SJSA1 (cell line): ENCODE measurements at regions not wholly inside any gene's neighbourhood (a gene's known extent, or its start where the extent isn't known, plus 50 kb on each side); places are given as distances from the start of the nearest gene placed in this dataset.

Experiments used
- DNase-seq, 2 experiments: peaks; one replicate each; pipeline ENCODE4 v3.0.0-alpha.2; 2015 to 2020; ENCODE audit warnings: low spot score in 2 of 2, low read depth in 1 of 2
- H3K27ac ChIP-seq: fragments of 250-450 bp; sonication (Bioruptor Pico); 2 replicates; pipeline ENCODE4 v1.5.1; 2020; ENCODE audit warnings: mild to moderate bottlenecking, moderate library complexity
- H3K27me3 ChIP-seq: fragments of 250-450 bp; sonication (Bioruptor Pico); replicated peaks from 2 replicates; pipeline ENCODE4 v1.5.1; 2020; ENCODE audit warnings: mild to moderate bottlenecking, moderate library complexity
- H3K36me3 ChIP-seq: fragments of 250-450 bp; sonication (Bioruptor Pico); 2 replicates; pipeline ENCODE4 v1.5.1; 2020; ENCODE audit warnings: mild to moderate bottlenecking
- H3K4me1 ChIP-seq: fragments of 250-450 bp; sonication (Bioruptor Pico); replicated peaks from 2 replicates; pipeline ENCODE4 v1.6.1; 2021; ENCODE audit warnings: mild to moderate bottlenecking
- H3K4me3 ChIP-seq: fragments of 250-450 bp; sonication (Bioruptor Pico); 2 replicates; pipeline ENCODE4 v1.5.1; 2020; ENCODE audit warnings: mild to moderate bottlenecking
- H3K9me3 ChIP-seq: fragments of 250-450 bp; sonication (Bioruptor Pico); replicated peaks from 2 replicates; pipeline ENCODE4 v1.5.1; 2020; ENCODE audit warnings: mild to moderate bottlenecking

DNA sequence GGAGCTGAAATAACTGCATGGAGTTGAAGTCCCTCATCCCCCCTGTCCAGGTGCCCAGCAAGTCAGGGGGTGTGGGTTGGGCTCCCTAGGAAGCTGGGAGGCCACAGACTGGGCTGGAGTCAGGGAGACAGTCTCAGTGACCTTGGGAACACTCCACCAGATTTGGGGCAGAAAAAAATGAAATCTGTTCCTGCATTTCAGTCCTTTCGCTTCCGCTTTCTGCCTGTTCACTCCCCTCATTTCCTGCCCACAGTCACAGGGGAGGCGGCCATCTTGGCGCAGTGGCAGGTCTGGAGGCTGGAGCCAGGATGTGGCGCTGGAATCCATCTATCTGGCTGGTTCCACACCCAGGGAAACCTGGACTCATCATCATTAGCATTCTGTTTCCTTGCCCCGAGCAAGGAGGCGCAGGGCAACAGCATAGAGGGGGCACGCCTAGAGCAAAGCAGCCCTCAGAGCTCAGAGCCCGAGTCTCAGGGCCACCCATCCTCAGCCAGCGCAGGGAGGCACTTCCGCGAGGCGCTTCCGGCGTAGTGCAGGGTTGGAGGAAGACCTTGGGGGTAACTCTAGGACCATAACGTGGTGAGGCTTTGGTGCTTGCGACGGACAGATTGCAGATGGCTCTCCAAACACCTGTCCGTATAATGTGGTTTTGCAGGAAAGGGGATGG, 86.2 kb upstream of the HSPA9 start:
- no peaks in the 10 kb centered on the region for H3K27me3 ChIP-seq
- H3K27ac ChIP-seq, result no peak overlapping the region
- no peak overlapping the region for H3K4me3 ChIP-seq
- H3K9me3 ChIP-seq, result no peaks in the 10 kb centered on the region
- H3K36me3 ChIP-seq, result no peaks in the 10 kb centered on the region
- no peak for DNase-seq
- no peaks in the 10 kb centered on the region for H3K4me1 ChIP-seq

GRCh38 chr5:138660051-138660572, 84.9 kb upstream of the HSPA9 start:
- Histone ChIP-seq H3K36me3 (no peaks in the 10 kb centered on the region), H3K9me3 (no peaks in the 10 kb centered on the region), H3K4me1 (no peaks in the 10 kb centered on the region), H3K27ac (no peak overlapping the region), H3K4me3 (no peak overlapping the region), H3K27me3 (no peaks in the 10 kb centered on the region)
- DNase-seq, result no peak

DNA sequence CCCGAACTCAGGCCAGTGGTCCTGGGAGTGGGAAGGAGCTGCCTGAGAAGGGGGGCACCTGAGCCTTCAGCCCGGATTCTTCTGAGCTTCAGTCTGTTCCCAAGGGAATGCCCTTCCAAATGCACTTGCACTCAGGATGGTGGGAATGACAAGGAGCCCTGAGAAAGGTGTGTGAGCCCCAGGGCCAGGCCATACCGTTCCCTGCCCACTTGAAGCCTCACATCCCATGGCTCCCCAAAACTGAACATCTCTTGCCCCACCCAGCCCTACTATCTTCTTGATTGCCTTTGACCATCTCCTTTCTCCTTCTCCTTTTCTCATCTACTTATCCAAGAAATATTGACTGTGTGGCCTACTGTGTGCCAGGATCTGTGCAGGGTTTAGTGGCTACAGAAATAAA, 84.4 kb upstream of the HSPA9 start:
- no peaks in the 10 kb centered on the region for H3K9me3 ChIP-seq
- H3K27ac ChIP-seq, result no peak overlapping the region
- no peaks in the 10 kb centered on the region for H3K36me3 ChIP-seq
- H3K4me1 ChIP-seq, result peaks cover 4% of the 10 kb centered on the region
- no peak for DNase-seq
- H3K27me3 ChIP-seq, result no peaks in the 10 kb centered on the region
- no peak overlapping the region for H3K4me3 ChIP-seq

DNA sequence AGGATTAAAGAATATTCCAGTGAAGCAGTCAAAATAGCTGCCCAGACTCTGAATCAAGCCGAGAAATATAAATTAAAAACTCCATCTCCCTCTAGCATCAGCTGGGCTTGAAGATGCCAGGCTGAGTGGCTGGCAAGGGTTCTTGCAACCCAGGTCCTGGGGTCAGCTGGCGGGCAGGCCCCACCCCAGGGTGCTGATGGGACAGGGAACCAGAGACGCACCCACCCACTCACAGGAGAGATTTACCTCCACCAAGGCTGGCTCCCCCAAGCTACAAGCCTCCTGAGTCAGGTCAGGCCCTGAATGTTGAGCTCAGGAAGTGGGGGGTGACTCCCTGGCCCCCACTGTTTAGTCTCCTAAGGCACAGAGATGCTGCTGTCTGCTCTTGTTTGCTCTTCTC, 83.9 kb upstream of the HSPA9 start:
- Histone ChIP-seq H3K4me1 (peaks cover 9% of the 10 kb centered on the region), H3K36me3 (no peaks in the 10 kb centered on the region), H3K27ac (no peak overlapping the region), H3K9me3 (no peaks in the 10 kb centered on the region), H3K4me3 (no peak overlapping the region), H3K27me3 (no peaks in the 10 kb centered on the region)
- DNase-seq, result no peak

- Histone ChIP-seq H3K4me3 (no peak overlapping the region), H3K27ac (no peak overlapping the region), H3K4me1 (peaks cover 10% of the 10 kb centered on the region), H3K9me3 (no peaks in the 10 kb centered on the region), H3K36me3 (no peaks in the 10 kb centered on the region), H3K27me3 (no peaks in the 10 kb centered on the region)
- DNase-seq, result no peak
Measured at GRCh38 chr5:138658676-138659075, 83.5 kb upstream of the HSPA9 start.

DNA sequence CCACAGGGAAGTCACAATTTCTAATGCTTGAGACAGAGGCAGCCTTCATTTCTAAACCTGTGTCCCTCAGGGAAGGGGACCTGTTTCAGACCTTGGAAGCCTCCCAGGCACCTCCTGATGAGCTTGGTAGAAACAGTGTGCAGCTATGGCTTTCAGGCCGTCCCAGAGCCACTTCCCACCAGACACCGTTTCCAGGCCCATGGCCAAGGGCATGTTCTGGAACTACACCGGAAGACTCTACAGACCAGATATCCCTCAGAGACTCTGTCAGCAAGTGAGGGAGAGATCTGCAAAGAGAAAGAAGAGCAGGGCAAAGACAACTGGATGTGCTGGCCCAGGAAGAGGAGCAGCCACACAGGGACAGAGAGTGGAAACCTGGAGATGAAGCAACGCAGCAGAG, 82.2 kb upstream of the HSPA9 start:
- H3K4me3 ChIP-seq, result no peak overlapping the region
- H3K36me3 ChIP-seq, result no peaks in the 10 kb centered on the region
- H3K9me3 ChIP-seq, result no peaks in the 10 kb centered on the region
- no peaks in the 10 kb centered on the region for H3K27me3 ChIP-seq
- H3K27ac ChIP-seq, result no peak overlapping the region
- peaks cover 10% of the 10 kb centered on the region for H3K4me1 ChIP-seq
- DNase-seq, result no peak

DNA sequence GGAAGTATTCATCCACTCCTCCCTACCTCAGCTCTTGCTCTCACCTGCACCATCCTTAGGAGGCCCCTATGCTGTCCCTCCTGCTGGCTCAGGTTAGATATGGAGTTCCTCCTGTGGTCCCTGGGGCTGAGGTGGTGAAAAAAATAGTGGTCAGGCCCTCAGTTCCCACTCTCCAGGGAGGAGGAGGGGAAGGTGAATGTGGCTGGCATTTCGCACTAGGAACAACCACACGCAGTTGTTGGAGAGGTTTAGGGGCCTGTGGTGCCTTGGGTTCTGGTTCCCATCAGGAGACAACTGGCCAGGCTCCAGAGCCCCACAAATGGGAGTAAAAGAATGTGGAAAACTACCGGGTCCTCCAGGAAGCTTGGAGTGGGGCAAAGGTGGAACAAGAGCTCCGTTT, 81.7 kb upstream of the HSPA9 start:
- Histone ChIP-seq H3K4me3 (no peak overlapping the region), H3K27me3 (no peaks in the 10 kb centered on the region), H3K36me3 (no peaks in the 10 kb centered on the region), H3K9me3 (no peaks in the 10 kb centered on the region), H3K27ac (no peak overlapping the region), H3K4me1 (peaks cover 10% of the 10 kb centered on the region)
- DNase-seq, result no peak

- Histone ChIP-seq H3K9me3 (no peaks in the 10 kb centered on the region), H3K4me3 (no peak overlapping the region), H3K36me3 (no peaks in the 10 kb centered on the region), H3K27me3 (no peaks in the 10 kb centered on the region), H3K4me1 (peaks cover 10% of the 10 kb centered on the region), H3K27ac (no peak overlapping the region)
- DNase-seq, result peak; percentile 57 to 82
Measured at GRCh38 chr5:138655530-138656190, 80.5 kb upstream of the HSPA9 start.

- Histone ChIP-seq H3K36me3 (no peaks in the 10 kb centered on the region), H3K4me3 (no peak overlapping the region), H3K9me3 (no peaks in the 10 kb centered on the region), H3K4me1 (peaks cover 10% of the 10 kb centered on the region), H3K27me3 (no peaks in the 10 kb centered on the region), H3K27ac (no peak overlapping the region)
- peak; percentile 56 to 72 for DNase-seq
Measured at GRCh38 chr5:138654281-138654867, 79.2 kb upstream of the HSPA9 start.

DNA sequence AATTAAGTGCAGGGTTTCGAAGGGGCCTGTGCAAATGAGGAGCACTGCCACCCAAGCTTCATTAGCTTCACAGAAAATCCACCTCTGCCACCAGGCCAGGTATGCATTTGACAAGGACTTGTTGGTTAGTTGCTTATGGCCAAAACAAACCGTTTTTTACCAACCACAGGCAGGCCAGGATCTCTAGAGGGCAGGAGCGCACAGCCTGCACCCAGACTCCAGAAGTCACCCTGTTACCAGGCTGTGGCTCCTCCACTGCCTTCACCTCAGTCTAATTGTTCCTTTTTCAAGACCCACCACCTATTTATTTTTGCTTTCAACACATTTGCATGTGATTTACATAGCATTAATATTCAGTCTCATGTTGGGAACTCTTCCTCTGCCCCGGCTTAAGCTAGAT, 78.3 kb upstream of the HSPA9 start:
- Histone ChIP-seq H3K27ac (no peak overlapping the region), H3K36me3 (no peaks in the 10 kb centered on the region), H3K9me3 (no peaks in the 10 kb centered on the region), H3K4me1 (peaks cover 10% of the 10 kb centered on the region), H3K4me3 (no peak overlapping the region), H3K27me3 (no peaks in the 10 kb centered on the region)
- no peak for DNase-seq

GRCh38 chr5:138651767-138652117, 76.5 kb upstream of the HSPA9 start:
- Histone ChIP-seq H3K4me1 (peaks cover 16% of the 10 kb centered on the region), H3K27me3 (no peaks in the 10 kb centered on the region), H3K4me3 (no peak overlapping the region), H3K27ac (no peak overlapping the region), H3K36me3 (no peaks in the 10 kb centered on the region), H3K9me3 (no peaks in the 10 kb centered on the region)
- no peak for DNase-seq

DNA sequence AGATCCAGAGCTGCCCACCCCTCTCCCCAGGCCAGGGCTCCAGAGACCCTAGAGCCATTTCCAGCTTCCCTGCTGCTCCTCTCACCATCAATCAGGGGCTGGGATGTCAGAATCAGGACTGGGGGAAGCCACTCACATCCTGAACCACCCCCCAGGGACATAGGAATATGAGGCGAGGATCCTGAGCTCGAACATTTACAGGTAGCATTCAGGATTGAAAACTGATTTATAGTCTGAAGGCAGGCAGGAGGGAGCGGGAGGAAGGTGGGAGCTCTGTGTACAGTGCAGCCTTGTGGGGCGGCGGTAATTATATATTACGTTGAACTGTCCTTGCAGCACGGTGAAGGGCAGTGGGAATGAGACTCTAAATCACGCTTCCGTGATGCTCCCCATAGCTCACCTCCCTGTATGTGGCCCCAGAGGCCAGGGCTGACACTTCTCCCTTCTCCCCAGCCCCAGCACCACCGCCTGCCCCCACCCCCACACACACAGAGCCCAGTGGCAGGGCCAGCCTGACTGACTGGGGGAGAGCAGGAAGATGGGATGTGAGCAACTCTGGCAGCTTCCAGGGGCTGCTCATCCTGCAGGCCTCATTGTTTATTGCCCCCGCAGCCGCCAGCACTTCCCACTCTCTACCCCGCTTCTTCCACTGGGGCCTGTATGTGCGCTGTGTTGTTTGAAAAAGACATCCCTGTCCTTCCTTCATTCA, 76.0 kb upstream of the HSPA9 start:
- DNase-seq, result no peak
- peaks cover 16% of the 10 kb centered on the region for H3K4me1 ChIP-seq
- H3K27ac ChIP-seq, result no peak overlapping the region
- no peaks in the 10 kb centered on the region for H3K9me3 ChIP-seq
- no peaks in the 10 kb centered on the region for H3K27me3 ChIP-seq
- no peak overlapping the region for H3K4me3 ChIP-seq
- H3K36me3 ChIP-seq, result no peaks in the 10 kb centered on the region

DNA sequence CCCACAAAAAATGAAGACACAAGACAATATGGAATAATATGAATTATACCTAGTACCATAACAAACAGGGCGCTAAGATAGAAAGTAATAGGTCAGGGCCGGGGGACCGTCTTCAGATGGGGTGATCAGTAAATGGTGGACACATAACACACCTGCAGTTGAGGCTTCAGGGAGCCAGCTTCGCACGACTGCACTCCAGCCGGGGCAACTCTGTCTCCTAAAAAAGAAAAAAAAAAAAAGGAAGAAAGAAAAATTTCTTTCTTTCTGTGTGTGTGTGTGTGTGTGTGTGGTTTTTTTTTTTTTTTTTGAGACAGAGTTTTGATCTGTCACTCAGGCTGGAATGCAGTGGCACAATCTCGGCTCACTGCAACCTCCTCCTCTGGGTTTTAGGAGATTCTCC, 75.0 kb upstream of the HSPA9 start:
- no peaks in the 10 kb centered on the region for H3K9me3 ChIP-seq
- no peak overlapping the region for H3K27ac ChIP-seq
- H3K36me3 ChIP-seq, result no peaks in the 10 kb centered on the region
- no peaks in the 10 kb centered on the region for H3K27me3 ChIP-seq
- H3K4me3 ChIP-seq, result no peak overlapping the region
- no peak for DNase-seq
- H3K4me1 ChIP-seq, result peaks cover 16% of the 10 kb centered on the region

DNA sequence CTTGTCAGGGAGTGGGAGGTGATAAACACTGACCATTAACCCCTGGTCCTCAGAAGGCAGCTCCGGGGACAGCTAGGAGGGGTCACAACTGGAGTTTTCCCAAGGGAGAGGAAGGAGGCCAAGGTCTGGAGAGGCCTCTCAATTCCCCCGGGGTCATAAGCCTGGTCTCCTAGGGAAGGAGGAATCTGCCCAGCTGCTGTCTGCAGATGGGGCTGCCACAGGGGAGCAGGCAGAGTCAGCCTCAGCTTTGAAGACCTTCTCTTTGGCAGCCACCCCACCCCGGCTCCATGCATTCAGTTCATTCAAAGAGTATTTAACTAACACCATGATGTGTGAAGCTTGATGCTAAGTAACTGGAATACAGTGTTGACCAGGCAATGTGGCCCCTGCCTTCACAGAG, 74.6 kb upstream of the HSPA9 start:
- Histone ChIP-seq H3K4me3 (no peak overlapping the region), H3K27ac (no peak overlapping the region), H3K27me3 (no peaks in the 10 kb centered on the region), H3K36me3 (no peaks in the 10 kb centered on the region), H3K9me3 (no peaks in the 10 kb centered on the region), H3K4me1 (peaks cover 13% of the 10 kb centered on the region)
- DNase-seq, result no peak
